SK-N-SH (cell line): ENCODE measurements at regions not wholly inside any gene's neighbourhood (a gene's known extent, or its start where the extent isn't known, plus 50 kb on each side); places are given as distances from the start of the nearest gene placed in this dataset.

Experiments used
- CTCF ChIA-PET: fragments of 300-600, 350-600 bp; formaldehyde crosslinking; extraction: SDS; loops from one replicate; lab custom pipeline; 2021; lab: Yijun Ruan, JAX
- POLR2A ChIA-PET: fragments of 350-600 bp; sonication (Branson Sonifier 250); formaldehyde crosslinking; extraction: SDS; loops from one replicate; lab custom pipeline; 2020; ENCODE audit warnings: antibody characterized with exemption, inconsistent platforms; lab: Yijun Ruan, JAX
- DNase-seq: peaks from one replicate; pipeline ENCODE4 v3.0.0; 2012
- H2AFZ ChIP-seq: fragments of 200-600 bp; sonication (generic); 2 replicates; pipeline ENCODE4 v1.8.1; 2016; ENCODE audit warnings: antibody characterized with exemption, mild to moderate bottlenecking, low read depth
- H3F3A ChIP-seq: fragments of 200-600 bp; sonication (generic); replicated peaks from 2 replicates; pipeline ENCODE3; 2016; ENCODE audit warnings: antibody characterized with exemption, mild to moderate bottlenecking; ENCODE audit not compliant: insufficient read depth
- H3K27ac ChIP-seq, 2 experiments: fragments of 200-500 bp in 1 of 2; fragments of 200-600 bp in 1 of 2; sonication (Bioruptor generic) in 1 of 2; sonication (generic), shearing (Covaris generic) in 1 of 2; 2 replicates each; pipeline versions ENCODE4 v1.5.1 to v1.6.1; 2014 to 2016; ENCODE audit warnings: low read depth in 2 of 2, inconsistent platforms in 1 of 2, low read length in 1 of 2, mild to moderate bottlenecking in 1 of 2, mixed read lengths in 1 of 2
- H3K27me3 ChIP-seq: fragments of 200-600 bp; sonication (generic), shearing (Covaris generic); 2 replicates; pipeline ENCODE4 v1.6.1; 2016; ENCODE audit warnings: mixed run types; ENCODE audit not compliant: insufficient read depth
- H3K36me3 ChIP-seq, 2 experiments: fragments of 200-500 bp in 1 of 2; fragments of 200-600 bp in 1 of 2; sonication (Bioruptor generic) in 1 of 2; sonication (generic) in 1 of 2; replicated peaks in 1 of 2; 2 replicates each; pipeline versions ENCODE3 to v1.5.1; 2014 to 2016; ENCODE audit warnings: low read length in 1 of 2, mild to moderate bottlenecking in 1 of 2; ENCODE audit not compliant: insufficient read depth in 2 of 2, control insufficient read depth in 1 of 2
- H3K4me1 ChIP-seq, 2 experiments: fragments of 200-500 bp in 1 of 2; fragments of 200-600 bp in 1 of 2; sonication (Bioruptor generic) in 1 of 2; sonication (generic), shearing (Covaris generic) in 1 of 2; 2 replicates each; pipeline versions ENCODE4 v1.5.1 to v1.6.1; 2014 to 2016; ENCODE audit warnings: low read depth in 1 of 2, low read length in 1 of 2, mixed run types in 1 of 2; ENCODE audit not compliant: insufficient read depth in 2 of 2, control insufficient read depth in 1 of 2
- H3K4me2 ChIP-seq: fragments of 200-600 bp; sonication (generic), shearing (Covaris generic); 2 replicates; pipeline ENCODE4 v1.6.1; 2017; ENCODE audit warnings: mixed run types
- H3K4me3 ChIP-seq, 2 experiments: fragments of 200-500 bp in 1 of 2; fragments of 200-600 bp in 1 of 2; sonication (Bioruptor generic) in 1 of 2; sonication (generic), shearing (Covaris generic) in 1 of 2; 2 replicates each; pipeline versions ENCODE4 v1.5.1 to v1.8.1; 2014 to 2016; ENCODE audit warnings: low read depth in 2 of 2, inconsistent platforms in 1 of 2, low read length in 1 of 2, mild to moderate bottlenecking in 1 of 2, mixed read lengths in 1 of 2, moderate library complexity in 1 of 2
- H3K79me2 ChIP-seq: fragments of 200-600 bp; sonication (generic); 2 replicates; pipeline ENCODE4 v1.8.1; 2017; ENCODE audit warnings: mild to moderate bottlenecking; ENCODE audit not compliant: insufficient read depth
- H3K9ac ChIP-seq: fragments of 200-600 bp; sonication (generic); 2 replicates; pipeline ENCODE4 v1.6.1; 2017; ENCODE audit warnings: mixed run types
- H3K9me2 ChIP-seq: fragments of 200-600 bp; sonication (generic); 2 replicates; pipeline ENCODE4 v1.6.1; 2017; ENCODE audit warnings: mixed run types
- H3K9me3 ChIP-seq: fragments of 200-600 bp; sonication (generic); 2 replicates; pipeline ENCODE4 v1.6.1; 2017; ENCODE audit warnings: mixed run types, mild to moderate bottlenecking, moderate library complexity
- H4K20me1 ChIP-seq: fragments of 200-600 bp; sonication (generic); 2 replicates; pipeline ENCODE4 v1.6.1; 2017; ENCODE audit warnings: mild to moderate bottlenecking, mixed run types; ENCODE audit not compliant: insufficient read depth
- EP300 ChIP-seq, 2 experiments: IDR thresholded peaks; 2 replicates each; pipeline versions ENCODE4 v1.4.0 to v1.6.1; 2012; ENCODE audit warnings: borderline replicate concordance in 1 of 2, low read depth in 1 of 2, low read length in 1 of 2
- FOSL2 ChIP-seq: IDR thresholded peaks from 2 replicates; pipeline ENCODE4 v1.4.0; 2012; ENCODE audit warnings: low read depth, mild to moderate bottlenecking, moderate library complexity, borderline replicate concordance
- FOXJ3 ChIP-seq: sonication (generic); formaldehyde crosslinking; IDR thresholded peaks from 2 replicates; pipeline ENCODE4 v1.5.1; 2020; ENCODE audit warnings: mild to moderate bottlenecking, missing genetic modification reagents
- JUND ChIP-seq: IDR thresholded peaks from 2 replicates; pipeline ENCODE4 v1.4.0; 2012
- MEF2A ChIP-seq: IDR thresholded peaks from 2 replicates; pipeline ENCODE4 v1.4.0; 2012; ENCODE audit warnings: low read depth, borderline replicate concordance
- MXI1 ChIP-seq: IDR thresholded peaks from 2 replicates; pipeline ENCODE4 v1.6.1; 2012; ENCODE audit warnings: mild to moderate bottlenecking, low read depth, low read length, improper control_type of control experiment
- NFIC ChIP-seq: IDR thresholded peaks from 2 replicates; pipeline ENCODE4 v1.4.0; 2012; ENCODE audit warnings: borderline replicate concordance
- RAD21 ChIP-seq: IDR thresholded peaks from 2 replicates; pipeline ENCODE4 v1.6.1; 2012; ENCODE audit warnings: mild to moderate bottlenecking, low read length
- RXRA ChIP-seq: IDR thresholded peaks from 2 replicates; pipeline ENCODE4 v1.4.0; 2012; ENCODE audit warnings: low read depth, mild to moderate bottlenecking, borderline replicate concordance
- SIN3A ChIP-seq: IDR thresholded peaks from 2 replicates; pipeline ENCODE4 v1.6.1; 2012; ENCODE audit warnings: low read depth, mild to moderate bottlenecking, low read length, moderate library complexity, borderline replicate concordance
- SMC3 ChIP-seq: IDR thresholded peaks from 2 replicates; pipeline ENCODE4 v1.6.1; 2012; ENCODE audit warnings: low read depth, low read length, improper control_type of control experiment
- TEAD4 ChIP-seq: IDR thresholded peaks from 2 replicates; pipeline ENCODE4 v1.4.0; 2012; ENCODE audit warnings: mild to moderate bottlenecking, borderline replicate concordance; ENCODE audit not compliant: insufficient read depth
- WGBS: methylation state at CpG from one replicate; pipeline ENCODE4 v1.1.6; 2017; ENCODE audit warnings: low lambda C conversion rate; 5-methylcytosine and 5-hydroxymethylcytosine counted together
- TF ChIP-seq, protein P1 (sequence below): IDR thresholded peaks from 2 replicates; pipeline ENCODE4 v1.4.0; 2012; ENCODE audit warnings: low read depth, borderline replicate concordance
- TF ChIP-seq, protein P2 (sequence below): fragments of 150-350 bp; IDR thresholded peaks from 2 replicates; pipeline ENCODE4 v1.6.1; 2016; ENCODE audit warnings: mild to moderate bottlenecking, low read depth, low read length
- TF ChIP-seq, protein P3 (sequence below): IDR thresholded peaks from 2 replicates; pipeline ENCODE4 v1.4.0; 2012; ENCODE audit warnings: low read depth
- TF ChIP-seq, protein P4 (sequence below): IDR thresholded peaks from 2 replicates; pipeline ENCODE4; 2012
- TF ChIP-seq, protein P5 (sequence below): IDR thresholded peaks from 2 replicates; pipeline ENCODE4 v1.4.0; 2012; ENCODE audit warnings: low read depth, borderline replicate concordance

DNA sequence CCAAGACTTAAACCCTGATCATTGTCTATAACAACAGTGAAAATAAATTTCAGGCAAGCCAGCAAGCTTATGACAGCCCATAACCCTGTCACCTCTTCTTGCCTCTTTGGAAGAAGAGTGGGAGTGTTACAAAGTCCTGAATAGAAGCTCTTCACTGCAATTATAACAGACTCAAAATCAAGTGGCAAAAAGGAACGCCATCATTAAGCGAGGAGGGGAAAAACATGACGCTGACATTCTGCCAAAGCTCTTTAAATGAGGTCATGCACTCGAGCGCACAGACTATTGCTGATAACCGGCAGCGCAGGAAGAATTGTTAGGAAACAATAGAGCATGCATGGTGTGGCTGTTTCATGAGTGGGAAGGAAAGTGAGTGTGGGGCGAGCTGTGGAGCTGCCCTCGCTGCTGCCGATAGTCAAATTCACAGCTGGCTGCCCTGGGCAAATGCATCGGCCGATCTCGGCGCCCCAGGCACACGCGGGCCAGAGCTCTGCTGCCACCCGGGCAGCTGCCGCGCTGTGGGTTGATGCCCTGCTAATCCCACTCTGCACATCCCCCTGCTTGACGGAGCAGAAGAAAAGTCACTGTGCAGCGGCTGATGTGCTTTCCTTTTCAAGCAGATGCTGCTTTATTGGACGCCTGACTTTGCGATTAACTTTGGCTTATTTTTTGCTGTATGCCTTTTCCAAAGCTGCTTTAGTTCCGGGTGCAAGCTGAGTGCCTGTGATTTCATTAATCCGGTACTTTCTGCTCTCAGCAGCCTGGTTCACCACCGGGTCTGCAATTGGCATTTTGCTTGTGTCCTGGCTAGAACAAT lies 102.4 kb upstream of the ST6GALNAC5 start (continued):
- TF ChIP-seq, protein P1, sequence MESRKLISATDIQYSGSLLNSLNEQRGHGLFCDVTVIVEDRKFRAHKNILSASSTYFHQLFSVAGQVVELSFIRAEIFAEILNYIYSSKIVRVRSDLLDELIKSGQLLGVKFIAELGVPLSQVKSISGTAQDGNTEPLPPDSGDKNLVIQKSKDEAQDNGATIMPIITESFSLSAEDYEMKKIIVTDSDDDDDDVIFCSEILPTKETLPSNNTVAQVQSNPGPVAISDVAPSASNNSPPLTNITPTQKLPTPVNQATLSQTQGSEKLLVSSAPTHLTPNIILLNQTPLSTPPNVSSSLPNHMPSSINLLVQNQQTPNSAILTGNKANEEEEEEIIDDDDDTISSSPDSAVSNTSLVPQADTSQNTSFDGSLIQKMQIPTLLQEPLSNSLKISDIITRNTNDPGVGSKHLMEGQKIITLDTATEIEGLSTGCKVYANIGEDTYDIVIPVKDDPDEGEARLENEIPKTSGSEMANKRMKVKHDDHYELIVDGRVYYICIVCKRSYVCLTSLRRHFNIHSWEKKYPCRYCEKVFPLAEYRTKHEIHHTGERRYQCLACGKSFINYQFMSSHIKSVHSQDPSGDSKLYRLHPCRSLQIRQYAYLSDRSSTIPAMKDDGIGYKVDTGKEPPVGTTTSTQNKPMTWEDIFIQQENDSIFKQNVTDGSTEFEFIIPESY = no peak
- TF ChIP-seq FOXJ3 (CRISPR knock-in tag) = no peak

DNA sequence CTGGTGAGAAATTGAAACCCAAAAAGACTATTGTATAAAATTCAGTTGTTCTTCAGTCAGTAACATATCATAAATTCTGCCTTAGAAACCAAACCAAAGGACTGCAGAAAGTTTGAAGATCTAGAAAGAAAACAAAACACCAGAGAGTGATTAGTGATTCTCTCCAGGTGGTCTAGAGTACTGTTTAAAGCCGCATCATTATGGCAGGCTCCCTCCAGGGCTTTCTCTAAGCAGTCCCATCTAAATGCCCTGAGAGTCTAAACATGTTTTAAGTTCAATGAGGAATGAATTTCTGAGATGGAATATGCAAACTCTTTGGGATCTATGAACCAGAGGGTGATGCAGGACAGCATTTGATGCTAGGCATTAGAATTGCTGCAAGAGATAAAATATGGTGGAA lies 100.9 kb upstream of the ST6GALNAC5 start:
- TF ChIP-seq MXI1 (no peak), MEF2A (no peak), RXRA (no peak), FOXJ3 (CRISPR knock-in tag) (no peak), NFIC (no peak), SIN3A (no peak), RAD21 (no peak), TEAD4 (no peak), FOSL2 (no peak), SMC3 (no peak), EP300 (IDR thresholded peaks at IDR 0.05; ENCODE audit: borderline replicate concordance in 1 of 2, low read depth in 1 of 2, low read length in 1 of 2) (no peak), JUND (no peak)
- TF ChIP-seq, protein P2, sequence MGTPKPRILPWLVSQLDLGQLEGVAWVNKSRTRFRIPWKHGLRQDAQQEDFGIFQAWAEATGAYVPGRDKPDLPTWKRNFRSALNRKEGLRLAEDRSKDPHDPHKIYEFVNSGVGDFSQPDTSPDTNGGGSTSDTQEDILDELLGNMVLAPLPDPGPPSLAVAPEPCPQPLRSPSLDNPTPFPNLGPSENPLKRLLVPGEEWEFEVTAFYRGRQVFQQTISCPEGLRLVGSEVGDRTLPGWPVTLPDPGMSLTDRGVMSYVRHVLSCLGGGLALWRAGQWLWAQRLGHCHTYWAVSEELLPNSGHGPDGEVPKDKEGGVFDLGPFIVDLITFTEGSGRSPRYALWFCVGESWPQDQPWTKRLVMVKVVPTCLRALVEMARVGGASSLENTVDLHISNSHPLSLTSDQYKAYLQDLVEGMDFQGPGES = no peak
- TF ChIP-seq, protein P1 = no peak
- TF ChIP-seq, protein P3, sequence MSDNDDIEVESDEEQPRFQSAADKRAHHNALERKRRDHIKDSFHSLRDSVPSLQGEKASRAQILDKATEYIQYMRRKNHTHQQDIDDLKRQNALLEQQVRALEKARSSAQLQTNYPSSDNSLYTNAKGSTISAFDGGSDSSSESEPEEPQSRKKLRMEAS = no peak
- TF ChIP-seq, protein P4, sequence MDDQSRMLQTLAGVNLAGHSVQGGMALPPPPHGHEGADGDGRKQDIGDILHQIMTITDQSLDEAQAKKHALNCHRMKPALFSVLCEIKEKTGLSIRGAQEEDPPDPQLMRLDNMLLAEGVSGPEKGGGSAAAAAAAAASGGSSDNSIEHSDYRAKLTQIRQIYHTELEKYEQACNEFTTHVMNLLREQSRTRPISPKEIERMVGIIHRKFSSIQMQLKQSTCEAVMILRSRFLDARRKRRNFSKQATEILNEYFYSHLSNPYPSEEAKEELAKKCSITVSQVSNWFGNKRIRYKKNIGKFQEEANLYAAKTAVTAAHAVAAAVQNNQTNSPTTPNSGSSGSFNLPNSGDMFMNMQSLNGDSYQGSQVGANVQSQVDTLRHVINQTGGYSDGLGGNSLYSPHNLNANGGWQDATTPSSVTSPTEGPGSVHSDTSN = no peak
- TF ChIP-seq, protein P5, sequence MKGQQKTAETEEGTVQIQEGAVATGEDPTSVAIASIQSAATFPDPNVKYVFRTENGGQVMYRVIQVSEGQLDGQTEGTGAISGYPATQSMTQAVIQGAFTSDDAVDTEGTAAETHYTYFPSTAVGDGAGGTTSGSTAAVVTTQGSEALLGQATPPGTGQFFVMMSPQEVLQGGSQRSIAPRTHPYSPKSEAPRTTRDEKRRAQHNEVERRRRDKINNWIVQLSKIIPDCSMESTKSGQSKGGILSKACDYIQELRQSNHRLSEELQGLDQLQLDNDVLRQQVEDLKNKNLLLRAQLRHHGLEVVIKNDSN = no peak
- TF ChIP-seq, all 33 proteins: peak for 0
- no peaks in the 10 kb centered on the region for H4K20me1 ChIP-seq
- no peaks in the 10 kb centered on the region for H3K27me3 ChIP-seq
- H3K4me1 ChIP-seq = peaks cover 0 to 19% of the 10 kb centered on the region in 2 experiments; a peak in 2 of 4 replicates
- no peaks in the 10 kb centered on the region for H3K36me3 ChIP-seq
- H3K4me2 ChIP-seq = no peak overlapping the region
- DNase-seq = no peak
- ChIA-PET CTCF (interaction anchor here (1.9 to 2.3 kb wide), 2 partner anchors 102 to 612 kb away, joined by 7 to 8 read pairs; partner anchors contain the start of gene ST6GALNAC5), POLR2A (no interaction called here)
- no peaks in the 10 kb centered on the region for H3K9me3 ChIP-seq
- H3K9me2 ChIP-seq = no peaks in the 10 kb centered on the region
- no peak overlapping the region for H3K9ac ChIP-seq
- H3K4me3 ChIP-seq = no peak overlapping the region
- no peaks in the 10 kb centered on the region for H3K79me2 ChIP-seq
- H2AFZ ChIP-seq = no peak overlapping the region
- no peak overlapping the region for H3K27ac ChIP-seq
- WGBS = 89% methylated on average over 1 of the region's 1 CpG
- H3F3A ChIP-seq = no peaks in the 10 kb centered on the region
